GM12892 (cell line): ENCODE measurements at regions not wholly inside any gene's neighbourhood (a gene's known extent, or its start where the extent isn't known, plus 50 kb on each side); places are given as distances from the start of the nearest gene placed in this dataset.

Experiments
- POLR2A ChIP-seq: IDR thresholded peaks from 2 replicates; pipeline ENCODE4 v1.6.1; 2011; ENCODE audit warnings: low read depth, low read length, control low read depth
- POLR2AphosphoS5 ChIP-seq: IDR thresholded peaks from 2 replicates; pipeline ENCODE4 v1.6.1; 2011; ENCODE audit warnings: low read depth, low read length, control low read depth

GRCh38 chr11:98701541-98701940, 319.2 kb upstream of the CNTN5 start:
- no peak for TF ChIP-seq POLR2A
- no peak for TF ChIP-seq POLR2AphosphoS5
